K562 (cell line): ENCODE measurements at regions not wholly inside any gene's neighbourhood (a gene's known extent, or its start where the extent isn't known, plus 50 kb on each side); places are given as distances from the start of the nearest gene placed in this dataset.

ENCODE experiments used
- ATAC-seq: fragments of 200-7000 bp; cut with Tn5 transposase; 3 replicates; pipeline ENCODE4 v1.9.1; 2020; ENCODE audit warnings: moderate library complexity
- BruUV-seq: library from RNA; stranded (reverse); fragments of 400-500 nt; replicated peaks from 2 replicates; lab custom pipeline; 2021; lab: Mats Ljungman, UMichigan
- CTCF ChIA-PET: fragments of 300-600 bp; formaldehyde crosslinking; extraction: SDS; loops from one replicate; lab custom pipeline; 2021; ENCODE audit warnings: low intra/inter-chr PET ratio; lab: Yijun Ruan, JAX
- POLR2A ChIA-PET: fragments of 300-600, 350-650 bp; sonication (Branson Sonifier 250); formaldehyde crosslinking; extraction: SDS; loops from one replicate; lab custom pipeline; 2021; ENCODE audit warnings: antibody characterized with exemption, inconsistent platforms; lab: Yijun Ruan, JAX
- DNase-seq, 4 experiments: peaks; one replicate each; pipeline versions ENCODE4 v3.0.0 to v3.0.0-alpha.2; 2011 to 2018; ENCODE audit warnings: low spot score in 3 of 4, mixed read lengths in 3 of 4; ENCODE audit errors: extremely low read depth in 1 of 4
- FAIRE-seq: peaks from 2 replicates; lab custom pipeline; 2011; peaks lifted over from hg19 to GRCh38; lab: Jason Lieb, UNC
- H2AFZ ChIP-seq: 2 replicates; pipeline ENCODE4 v1.6.0; 2011; ENCODE audit warnings: low read depth, low read length, control low read depth, inconsistent platforms
- H3K27ac ChIP-seq: fragments of 200-600 bp; 3 replicates; pipeline ENCODE4 v1.8.0; 2011; ENCODE audit warnings: low read depth, mild to moderate bottlenecking, control low read depth, inconsistent platforms, low read length, moderate library complexity, mixed read lengths; ENCODE audit errors: extremely low read depth
- H3K27me3 ChIP-seq, 2 experiments: fragments of 300-600 bp in 1 of 2; 2 replicates in 1 of 2; 3 replicates in 1 of 2; pipeline versions ENCODE4 v1.6.0 to v1.8.0; 2011; ENCODE audit warnings: inconsistent platforms in 2 of 2, low read length in 2 of 2, mild to moderate bottlenecking in 1 of 2, mixed read lengths in 1 of 2, moderate library complexity in 1 of 2; ENCODE audit not compliant: control insufficient read depth in 2 of 2, insufficient read depth in 2 of 2
- H3K36me3 ChIP-seq: fragments of 300-600 bp; 3 replicates; pipeline ENCODE4 v1.8.0; 2011; ENCODE audit warnings: mild to moderate bottlenecking, low read length, inconsistent platforms; ENCODE audit not compliant: control insufficient read depth, insufficient read depth
- H3K4me1 ChIP-seq, 2 experiments: fragments of 200-600 bp in 1 of 2; replicated peaks in 1 of 2; 2 replicates in 1 of 2; 3 replicates in 1 of 2; pipeline versions ENCODE4 v1.5.1 to v1.8.0; 2011; ENCODE audit warnings: inconsistent platforms in 2 of 2, low read length in 2 of 2, mild to moderate bottlenecking in 1 of 2, mixed read lengths in 1 of 2, moderate library complexity in 1 of 2; ENCODE audit not compliant: control insufficient read depth in 2 of 2, insufficient read depth in 2 of 2
- H3K4me2 ChIP-seq: 2 replicates; pipeline ENCODE4 v1.6.1; 2011; ENCODE audit warnings: low read length, control low read depth, inconsistent platforms, mixed read lengths; ENCODE audit not compliant: insufficient read depth
- H3K4me3 ChIP-seq: fragments of 200-600 bp; sonication (generic), shearing (Covaris generic); 2 replicates; pipeline ENCODE4 v1.5.1; 2016; ENCODE audit warnings: control low read depth, inconsistent platforms
- H3K79me2 ChIP-seq: fragments of 200-600 bp; 3 replicates; pipeline ENCODE4 v1.8.0; 2011; ENCODE audit warnings: low read length, inconsistent platforms; ENCODE audit not compliant: control insufficient read depth, insufficient read depth
- H3K9ac ChIP-seq, 2 experiments: 2 replicates each; pipeline versions ENCODE4 v1.6.0 to v1.6.1; 2011; ENCODE audit warnings: low read depth in 2 of 2, low read length in 2 of 2, control low read depth in 1 of 2, inconsistent platforms in 1 of 2, mild to moderate bottlenecking in 1 of 2, mixed read lengths in 1 of 2; ENCODE audit not compliant: insufficient read depth in 1 of 2
- H3K9me1 ChIP-seq: one replicate; pipeline ENCODE4 v1.6.0; 2011; ENCODE audit warnings: inconsistent platforms, mild to moderate bottlenecking, low read length, moderate library complexity; ENCODE audit not compliant: control insufficient read depth, insufficient read depth
- H3K9me3 ChIP-seq: replicated peaks from 2 replicates; pipeline ENCODE4 v1.5.1; 2011; ENCODE audit warnings: low read depth, low read length, inconsistent platforms; ENCODE audit not compliant: control insufficient read depth, insufficient read depth
- H4K20me1 ChIP-seq: replicated peaks from 2 replicates; pipeline ENCODE4 v1.6.1; 2011; ENCODE audit warnings: low read length, inconsistent platforms, mixed read lengths; ENCODE audit not compliant: control insufficient read depth, insufficient read depth
- DEAF1 ChIP-seq: fragments of 450-650 bp; formaldehyde crosslinking; IDR thresholded peaks from 2 replicates; pipeline ENCODE4 v1.4.0; 2020; ENCODE audit warnings: mild to moderate bottlenecking, moderate library complexity
- EWSR1 ChIP-seq: fragments of 450-650 bp; IDR thresholded peaks from 2 replicates; pipeline ENCODE4 v1.6.1; 2018; ENCODE audit warnings: borderline replicate concordance, mild to moderate bottlenecking, low read depth, moderate library complexity; ENCODE audit not compliant: partially characterized antibody
- FOXJ3 ChIP-seq: sonication (generic); formaldehyde crosslinking; IDR thresholded peaks from 2 replicates; pipeline ENCODE4 v1.4.0; 2020; ENCODE audit warnings: mild to moderate bottlenecking, missing genetic modification reagents
- RAD21 ChIP-seq, 2 experiments: fragments of 250-450 bp in 1 of 2; fragments of 450-650 bp in 1 of 2; sonication (Bioruptor Pico) in 1 of 2; formaldehyde crosslinking in 1 of 2; IDR thresholded peaks in 1 of 2; conservative IDR thresholded peaks in 1 of 2; 2 replicates each; pipeline versions ENCODE4 v1.4.0 to v1.8.0; 2020 to 2022; ENCODE audit warnings: mild to moderate bottlenecking in 2 of 2, moderate library complexity in 1 of 2
- REST ChIP-seq, 2 experiments: fragments of 450-650 bp; formaldehyde crosslinking in 1 of 2; IDR thresholded peaks; 2 replicates each; pipeline versions ENCODE4 v1.4.0 to v1.6.1; 2014 to 2020; ENCODE audit warnings: mild to moderate bottlenecking in 2 of 2, borderline replicate concordance in 1 of 2, low read depth in 1 of 2
- TAF7 ChIP-seq: fragments of 450-650 bp; IDR thresholded peaks from 2 replicates; pipeline ENCODE4 v1.6.1; 2016; ENCODE audit warnings: missing genetic modification characterization, missing compliant biosample characterization
- WGBS: fragments of 100-300 bp; shearing (Covaris generic); methylation state at CpG from one replicate; pipeline ENCODE4 v1.1.6; 2016; ENCODE audit warnings: low coverage, mixed read lengths; ENCODE audit not compliant: insufficient coverage; ENCODE audit errors: missing lambda C conversion rate; 5-methylcytosine and 5-hydroxymethylcytosine counted together
- in situ Hi-C: fragments of 300-500 bp; cut with MboI; formaldehyde crosslinking; loops from 4 replicates; pipeline ENCODE4 v1.15.0; 2018; ENCODE audit warnings: inconsistent platforms, mixed read lengths
- intact Hi-C: fragments of 100-400 bp; cut with micrococcal nuclease; formaldehyde crosslinking; loops from 2 replicates; pipeline ENCODE4 v1.14.2; 2022
- TF ChIP-seq, protein P1 (sequence below), 3 experiments: IDR thresholded peaks in 2 of 3; conservative IDR thresholded peaks in 1 of 3; 2 replicates each; pipeline ENCODE4 v1.5.1; 2011 to 2012; ENCODE audit warnings: low read length in 3 of 3, mild to moderate bottlenecking in 3 of 3, control low read depth in 2 of 3, improper control_type of control experiment in 1 of 3, inconsistent platforms in 1 of 3, low read depth in 1 of 3, mixed read lengths in 1 of 3, moderate library complexity in 1 of 3; ENCODE audit not compliant: insufficient read depth in 2 of 3

- Histone ChIP-seq H2AFZ (no peak overlapping the region), H3K27me3 (peaks cover 0 to 5% of the 10 kb centered on the region in 2 experiments; a peak in 1 of 5 replicates), H3K9me3 (no peaks in the 10 kb centered on the region), H4K20me1 (no peaks in the 10 kb centered on the region), H3K9ac (no peak overlapping the region), H3K4me3 (no peak overlapping the region), H3K36me3 (no peaks in the 10 kb centered on the region), H3K4me2 (no peak overlapping the region), H3K27ac (no peak overlapping the region), H3K4me1 (no peaks in the 10 kb centered on the region), H3K79me2 (no peaks in the 10 kb centered on the region), H3K9me1 (no peaks in the 10 kb centered on the region)
- intact Hi-C loops (loop anchor here (2.0 to 10.0 kb wide), 2 partner anchors 113 to 1367 kb away; no protein-coding TSS in a partner anchor), in situ Hi-C loops (no loop called here)
- no TSS peak for BruUV-seq
- ATAC-seq (no peak), FAIRE-seq (no peak), DNase-seq (no peak)
- TF ChIP-seq RAD21 (CRISPR knock-in tag; conservative IDR thresholded peaks at IDR 0.05 in 1 of 2, IDR thresholded peaks at IDR 0.05 in 1 of 2) (peak; percentile 61 to 66), DEAF1 (peak; percentile 24; the same call in 1 of the 2 replicates), TAF7 (tag) (no peak), FOXJ3 (CRISPR knock-in tag) (no peak), EWSR1 (no peak), REST (IDR thresholded peaks at IDR 0.05; ENCODE audit: borderline replicate concordance) (peak; percentile 38; the same call in 1 of the 2 replicates), REST (CRISPR knock-in tag; IDR thresholded peaks at IDR 0.05; ENCODE audit: low read depth) (no peak)
- TF ChIP-seq, protein P1, sequence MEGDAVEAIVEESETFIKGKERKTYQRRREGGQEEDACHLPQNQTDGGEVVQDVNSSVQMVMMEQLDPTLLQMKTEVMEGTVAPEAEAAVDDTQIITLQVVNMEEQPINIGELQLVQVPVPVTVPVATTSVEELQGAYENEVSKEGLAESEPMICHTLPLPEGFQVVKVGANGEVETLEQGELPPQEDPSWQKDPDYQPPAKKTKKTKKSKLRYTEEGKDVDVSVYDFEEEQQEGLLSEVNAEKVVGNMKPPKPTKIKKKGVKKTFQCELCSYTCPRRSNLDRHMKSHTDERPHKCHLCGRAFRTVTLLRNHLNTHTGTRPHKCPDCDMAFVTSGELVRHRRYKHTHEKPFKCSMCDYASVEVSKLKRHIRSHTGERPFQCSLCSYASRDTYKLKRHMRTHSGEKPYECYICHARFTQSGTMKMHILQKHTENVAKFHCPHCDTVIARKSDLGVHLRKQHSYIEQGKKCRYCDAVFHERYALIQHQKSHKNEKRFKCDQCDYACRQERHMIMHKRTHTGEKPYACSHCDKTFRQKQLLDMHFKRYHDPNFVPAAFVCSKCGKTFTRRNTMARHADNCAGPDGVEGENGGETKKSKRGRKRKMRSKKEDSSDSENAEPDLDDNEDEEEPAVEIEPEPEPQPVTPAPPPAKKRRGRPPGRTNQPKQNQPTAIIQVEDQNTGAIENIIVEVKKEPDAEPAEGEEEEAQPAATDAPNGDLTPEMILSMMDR (IDR thresholded peaks at IDR 0.05 in 2 of 3, conservative IDR thresholded peaks at IDR 0.05 in 1 of 3; ENCODE audit: insufficient read depth in 2 of 3, low read depth in 1 of 3, low read length in 3 of 3), result peak in 1 of 3 experiments; percentile 53; a peak in 2 of 6 replicates
- 0% methylated on average over 3 of the region's 3 CpGs for WGBS
- POLR2A ChIA-PET, result no interaction called here
- CTCF ChIA-PET, result interaction anchor here (0.9 to 2.0 kb wide), 3 partner anchors 852 to 1370 kb away, joined by 3 to 7 read pairs (median 5); no protein-coding TSS in a partner anchor
These were observed 75.0 kb upstream of the CPHXL start for GRCh38 chr16:75801307-75801706.
